Suprapubic skin (tissue), 3 donors: ENCODE measurements at regions not wholly inside any gene's neighbourhood (a gene's known extent, or its start where the extent isn't known, plus 50 kb on each side); places are given as distances from the start of the nearest gene placed in this dataset.
"Not testable (repeated sequence)": the region's sequence is repeated elsewhere in the genome, so short reads cannot be mapped to it uniquely, and the experiment has no call there.

ENCODE experiments used
- EP300 ChIP-seq: sonication (generic); formaldehyde crosslinking; IDR thresholded peaks from one replicate; pipeline ENCODE4 v1.6.1; 2017; ENCODE audit warnings: antibody characterized with exemption
- TF ChIP-seq, protein P1 (sequence below), 2 donors: fragments of 200-600 bp in 1 of 2; fragments of 450-650 bp in 1 of 2; sonication (generic) in 1 of 2; IDR thresholded peaks; one replicate each; pipeline ENCODE4 v1.5.1; 2016 to 2019; ENCODE audit warnings: antibody characterized with exemption in 2 of 2, mild to moderate bottlenecking in 1 of 2, moderate library complexity in 1 of 2

DNA sequence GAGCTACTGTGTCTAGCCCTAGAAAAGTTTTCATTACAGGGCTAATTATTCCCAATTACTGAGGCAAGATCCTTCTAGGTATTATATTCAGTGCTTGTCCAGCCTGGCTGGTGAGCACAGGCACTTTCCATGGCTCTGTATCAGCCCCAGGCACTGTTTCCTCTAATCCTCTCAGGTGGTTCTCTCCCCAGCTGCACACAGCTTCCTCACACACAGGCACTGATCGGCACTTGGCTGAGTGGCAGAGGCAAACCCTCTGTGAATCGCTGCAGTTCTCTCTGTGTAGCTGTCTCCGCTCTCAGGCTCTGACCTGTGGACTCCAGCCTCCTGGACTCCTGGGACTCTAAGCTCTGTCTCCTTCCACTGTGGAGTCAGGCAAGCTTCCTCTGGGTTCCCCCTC, 318.1 kb downstream of the KLF13 start:
- TF ChIP-seq, protein P1, sequence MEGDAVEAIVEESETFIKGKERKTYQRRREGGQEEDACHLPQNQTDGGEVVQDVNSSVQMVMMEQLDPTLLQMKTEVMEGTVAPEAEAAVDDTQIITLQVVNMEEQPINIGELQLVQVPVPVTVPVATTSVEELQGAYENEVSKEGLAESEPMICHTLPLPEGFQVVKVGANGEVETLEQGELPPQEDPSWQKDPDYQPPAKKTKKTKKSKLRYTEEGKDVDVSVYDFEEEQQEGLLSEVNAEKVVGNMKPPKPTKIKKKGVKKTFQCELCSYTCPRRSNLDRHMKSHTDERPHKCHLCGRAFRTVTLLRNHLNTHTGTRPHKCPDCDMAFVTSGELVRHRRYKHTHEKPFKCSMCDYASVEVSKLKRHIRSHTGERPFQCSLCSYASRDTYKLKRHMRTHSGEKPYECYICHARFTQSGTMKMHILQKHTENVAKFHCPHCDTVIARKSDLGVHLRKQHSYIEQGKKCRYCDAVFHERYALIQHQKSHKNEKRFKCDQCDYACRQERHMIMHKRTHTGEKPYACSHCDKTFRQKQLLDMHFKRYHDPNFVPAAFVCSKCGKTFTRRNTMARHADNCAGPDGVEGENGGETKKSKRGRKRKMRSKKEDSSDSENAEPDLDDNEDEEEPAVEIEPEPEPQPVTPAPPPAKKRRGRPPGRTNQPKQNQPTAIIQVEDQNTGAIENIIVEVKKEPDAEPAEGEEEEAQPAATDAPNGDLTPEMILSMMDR (IDR thresholded peaks at IDR 0.05) = not testable (repeated sequence)
- not testable (repeated sequence) for TF ChIP-seq EP300
